ENCODE measurements at regions not wholly inside any gene's neighbourhood (a gene's known extent, or its start where the extent isn't known, plus 50 kb on each side); places are given as distances from the start of the nearest gene placed in this dataset.
"Not testable (repeated sequence)": the region's sequence is repeated elsewhere in the genome, so short reads cannot be mapped to it uniquely, and the experiment has no call there.

DNA sequence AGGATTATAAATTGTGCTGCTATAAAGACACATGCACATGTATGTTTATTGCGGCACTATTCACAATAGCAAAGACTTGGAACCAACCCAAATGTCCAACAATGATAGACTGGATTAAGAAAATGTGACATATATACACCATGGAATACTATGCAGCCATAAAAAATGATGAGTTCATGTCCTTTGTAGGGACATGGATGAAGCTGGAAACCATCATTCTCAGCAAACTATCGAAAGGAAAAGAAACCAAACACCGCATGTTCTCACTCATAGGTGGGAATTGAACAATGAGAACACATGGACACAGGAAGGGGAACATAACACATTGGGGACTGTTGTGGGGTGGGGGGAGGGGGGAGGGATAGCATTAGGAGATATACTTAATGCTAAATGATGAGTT lies 67.8 kb upstream of the ETV3 start:
- not testable (repeated sequence) for TF ChIP-seq EZH2 (IDR thresholded peaks at IDR 0.05; ENCODE audit: borderline replicate concordance, low read depth, low read length, poor library complexity, severe bottlenecking)
- TF ChIP-seq, protein P1, sequence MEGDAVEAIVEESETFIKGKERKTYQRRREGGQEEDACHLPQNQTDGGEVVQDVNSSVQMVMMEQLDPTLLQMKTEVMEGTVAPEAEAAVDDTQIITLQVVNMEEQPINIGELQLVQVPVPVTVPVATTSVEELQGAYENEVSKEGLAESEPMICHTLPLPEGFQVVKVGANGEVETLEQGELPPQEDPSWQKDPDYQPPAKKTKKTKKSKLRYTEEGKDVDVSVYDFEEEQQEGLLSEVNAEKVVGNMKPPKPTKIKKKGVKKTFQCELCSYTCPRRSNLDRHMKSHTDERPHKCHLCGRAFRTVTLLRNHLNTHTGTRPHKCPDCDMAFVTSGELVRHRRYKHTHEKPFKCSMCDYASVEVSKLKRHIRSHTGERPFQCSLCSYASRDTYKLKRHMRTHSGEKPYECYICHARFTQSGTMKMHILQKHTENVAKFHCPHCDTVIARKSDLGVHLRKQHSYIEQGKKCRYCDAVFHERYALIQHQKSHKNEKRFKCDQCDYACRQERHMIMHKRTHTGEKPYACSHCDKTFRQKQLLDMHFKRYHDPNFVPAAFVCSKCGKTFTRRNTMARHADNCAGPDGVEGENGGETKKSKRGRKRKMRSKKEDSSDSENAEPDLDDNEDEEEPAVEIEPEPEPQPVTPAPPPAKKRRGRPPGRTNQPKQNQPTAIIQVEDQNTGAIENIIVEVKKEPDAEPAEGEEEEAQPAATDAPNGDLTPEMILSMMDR (conservative IDR thresholded peaks at IDR 0.05; ENCODE audit: low read depth, low read length) = not testable (repeated sequence)
